CD4-positive, alpha-beta T cell treated with Interleukin-17A for 1 hour (primary cell): ENCODE measurements at regions not wholly inside any gene's neighbourhood (a gene's known extent, or its start where the extent isn't known, plus 50 kb on each side); places are given as distances from the start of the nearest gene placed in this dataset.

Experiments
- DNase-seq: peaks from one replicate; pipeline ENCODE4 v3.0.0-alpha.2; 2020

GRCh38 chr16:86286991-86287663 is 223.2 kb upstream of the FOXF1 start:
- DNase-seq, result no peak

GRCh38 chr16:86287664-86288201 is 222.6 kb upstream of the FOXF1 start:
- DNase-seq, result no peak

DNA sequence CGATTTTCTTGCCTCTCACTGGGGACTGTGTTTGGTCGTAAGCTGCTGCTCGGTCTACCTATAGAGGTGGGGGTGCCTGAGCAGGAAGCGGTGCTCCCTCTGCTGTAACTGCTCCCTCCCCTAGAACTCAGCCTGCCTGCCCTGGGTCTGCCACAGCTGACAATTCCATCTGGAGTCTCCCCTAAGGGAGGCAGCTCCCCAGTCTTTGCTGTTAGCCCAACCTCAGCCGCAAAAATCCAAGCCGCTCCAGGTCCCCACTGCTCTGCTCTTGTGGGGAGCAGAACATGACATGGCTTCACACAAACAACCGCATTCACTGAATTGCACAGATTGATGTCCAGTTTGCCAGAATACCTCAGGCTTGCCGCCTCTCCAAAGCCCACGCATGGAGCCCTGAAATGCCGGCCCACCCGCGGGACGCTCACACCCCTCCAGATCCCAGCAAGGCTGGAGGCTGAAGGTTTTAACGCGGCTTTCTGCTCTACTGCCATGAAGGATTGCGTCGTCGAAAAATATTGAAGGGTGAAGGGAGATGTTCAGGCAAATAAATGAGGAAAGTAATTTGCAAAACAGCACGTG is 221.5 kb upstream of the FOXF1 start:
- DNase-seq, result no peak

- no peak for DNase-seq
Observed at GRCh38 chr16:86289304-86289703, 221.0 kb upstream of the FOXF1 start.

DNA sequence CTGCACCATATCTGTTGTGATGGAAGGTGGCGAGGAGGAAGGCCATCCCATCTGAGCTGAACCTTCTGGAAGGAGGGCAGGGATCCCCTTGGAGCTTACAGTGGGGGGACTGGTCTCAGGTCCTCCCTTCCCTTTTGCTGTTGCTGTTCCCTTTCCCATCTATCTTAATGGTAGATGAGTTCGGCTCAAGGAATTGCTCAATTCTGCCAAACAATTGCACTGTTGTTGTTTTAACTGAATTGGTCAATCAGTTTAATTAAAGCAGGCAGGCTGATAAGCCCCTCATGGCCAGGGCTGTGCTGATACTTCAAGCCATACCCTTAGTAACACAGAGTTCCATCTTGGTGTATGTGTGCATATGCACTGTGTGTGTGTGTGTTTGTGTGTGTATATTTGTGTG is 220.4 kb upstream of the FOXF1 start:
- DNase-seq, result no peak

- DNase-seq, result no peak
Observed at GRCh38 chr16:86291491-86291890, 218.8 kb upstream of the FOXF1 start.

- DNase-seq, result no peak
Observed at GRCh38 chr16:86292171-86292775, 218.1 kb upstream of the FOXF1 start.

DNA sequence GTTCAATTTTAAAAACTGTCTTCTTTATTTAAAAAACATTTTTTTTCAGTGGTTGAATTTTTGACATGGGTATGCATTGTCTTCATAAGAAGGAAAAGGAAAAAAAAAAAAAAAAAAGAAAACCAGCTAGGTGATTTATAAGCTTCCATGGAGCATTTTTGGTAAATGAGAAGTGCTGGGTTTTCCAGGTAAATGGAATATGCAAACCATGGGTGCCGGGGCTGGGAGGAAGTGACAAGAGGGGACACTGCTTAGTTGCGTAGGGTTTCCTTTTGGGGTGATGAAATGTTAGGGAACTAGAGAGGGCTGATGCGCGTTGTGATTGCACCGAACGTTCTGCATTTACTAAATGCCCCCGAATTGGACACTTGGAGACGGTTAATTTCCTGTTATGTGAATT is 217.4 kb upstream of the FOXF1 start:
- DNase-seq, result no peak

DNA sequence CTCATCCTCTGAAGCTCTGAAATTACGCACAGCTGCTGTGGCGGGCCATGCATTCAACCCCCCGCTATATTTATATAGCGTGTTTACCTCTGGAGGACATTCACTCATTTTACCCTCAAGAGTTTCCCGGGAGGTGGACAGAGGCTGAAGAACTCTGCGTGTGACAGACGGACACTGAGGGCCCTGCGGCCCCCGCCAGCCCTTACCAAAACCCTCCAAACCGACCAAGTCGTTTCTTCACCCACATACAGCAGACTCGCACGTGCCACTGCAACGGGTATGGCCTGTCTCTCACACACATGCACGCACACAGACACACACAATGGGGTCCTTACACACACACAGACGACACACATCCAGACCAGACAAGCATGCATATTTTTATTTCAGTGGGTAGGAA is 216.4 kb upstream of the FOXF1 start:
- no peak for DNase-seq

DNA sequence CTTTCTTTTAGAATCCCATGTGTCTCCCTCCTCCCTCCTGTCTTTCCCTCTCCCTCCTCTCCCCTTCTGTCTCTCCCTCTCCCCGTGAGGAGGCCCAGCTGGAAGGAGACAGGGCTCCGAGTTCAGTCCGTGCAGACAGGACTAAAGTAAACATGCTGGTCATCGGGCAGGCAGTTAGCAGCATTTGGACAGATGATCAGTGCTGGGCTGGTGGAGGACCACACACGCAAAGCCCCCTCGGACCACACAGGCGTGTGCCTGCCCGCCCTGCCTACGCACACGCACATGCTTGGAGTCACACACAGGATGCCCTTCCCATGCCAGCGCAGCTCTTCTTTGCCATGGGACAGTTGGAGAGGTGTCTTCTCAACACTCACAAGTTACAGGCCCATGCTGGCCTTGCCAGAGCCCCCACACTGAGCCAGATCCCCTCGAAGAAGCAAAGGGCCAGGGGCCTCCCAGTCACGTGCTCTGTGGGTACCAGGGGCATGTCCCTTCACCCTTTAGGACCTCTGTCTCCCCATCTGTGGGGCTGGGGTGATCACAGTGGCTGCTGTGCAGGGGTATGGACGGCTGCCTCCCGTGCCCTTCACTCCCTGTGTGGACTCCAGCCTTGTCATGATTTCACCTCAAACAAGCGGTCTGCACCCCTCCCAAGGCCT is 215.7 kb upstream of the FOXF1 start:
- DNase-seq, result no peak

DNA sequence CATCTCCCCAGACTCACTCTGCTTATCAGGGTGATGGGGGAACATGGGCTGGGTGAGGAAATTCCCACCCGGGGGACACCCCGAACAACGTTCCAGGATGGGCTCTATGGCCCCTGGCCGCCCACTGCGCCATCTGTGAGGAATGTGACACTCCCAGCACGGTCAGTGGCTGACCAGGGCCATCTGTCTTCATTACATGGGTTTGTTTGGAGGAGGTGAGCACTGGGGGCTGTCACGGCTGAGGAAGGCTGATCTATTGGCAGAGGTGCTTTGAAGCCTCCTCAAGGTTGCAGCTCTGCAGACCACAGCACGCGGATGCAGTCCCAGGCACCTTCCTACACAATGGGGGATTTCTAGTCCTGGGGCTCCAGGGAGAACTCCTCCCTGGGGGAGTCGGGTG is 214.1 kb upstream of the FOXF1 start:
- no peak for DNase-seq

- DNase-seq, result no peak
Observed at GRCh38 chr16:86297391-86297790, 212.9 kb upstream of the FOXF1 start.

GRCh38 chr16:86297866-86298757 is 212.2 kb upstream of the FOXF1 start:
- no peak for DNase-seq

- no peak for DNase-seq
Observed at GRCh38 chr16:86298758-86299134, 211.6 kb upstream of the FOXF1 start.

GRCh38 chr16:86299882-86300610 is 210.3 kb upstream of the FOXF1 start:
- DNase-seq, result no peak

- DNase-seq, result no peak
Observed at GRCh38 chr16:86300746-86301481, 209.4 kb upstream of the FOXF1 start.

DNA sequence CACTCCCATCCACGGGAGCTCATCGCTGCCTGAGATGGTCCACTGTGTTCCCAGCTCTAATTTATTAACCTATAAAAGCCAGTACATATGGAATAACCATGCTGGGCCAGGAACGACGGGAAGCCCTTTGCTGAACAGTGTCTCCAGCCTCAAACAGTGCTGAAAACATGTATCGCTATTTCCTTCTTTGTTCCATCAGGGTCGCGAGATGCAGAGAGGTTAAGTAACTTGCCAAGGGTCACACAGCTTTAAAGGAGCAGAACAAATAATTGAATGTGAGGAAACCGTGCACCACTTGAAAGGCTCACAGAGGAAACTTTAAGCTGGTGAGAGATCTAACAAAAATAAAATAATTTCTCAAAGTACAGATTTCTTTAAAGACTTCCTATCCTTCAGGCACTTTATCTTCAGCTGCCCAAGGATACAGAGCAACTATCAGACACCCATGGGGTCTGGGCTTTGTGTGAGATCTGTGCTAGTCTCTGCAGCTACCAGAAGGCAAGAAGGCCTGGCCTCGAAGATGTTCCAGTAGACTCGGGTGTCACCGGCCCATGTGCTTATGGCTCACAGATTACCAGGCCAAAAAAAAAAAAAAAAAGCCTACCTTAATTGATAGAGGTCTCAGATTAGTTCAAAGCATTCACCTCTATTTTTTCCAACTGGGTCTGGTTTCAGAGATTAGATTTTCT is 207.8 kb upstream of the FOXF1 start:
- no peak for DNase-seq

- no peak for DNase-seq
Observed at GRCh38 chr16:86303787-86304678, 206.3 kb upstream of the FOXF1 start.

- DNase-seq, result no peak
Observed at GRCh38 chr16:86304868-86305267, 205.5 kb upstream of the FOXF1 start.

DNA sequence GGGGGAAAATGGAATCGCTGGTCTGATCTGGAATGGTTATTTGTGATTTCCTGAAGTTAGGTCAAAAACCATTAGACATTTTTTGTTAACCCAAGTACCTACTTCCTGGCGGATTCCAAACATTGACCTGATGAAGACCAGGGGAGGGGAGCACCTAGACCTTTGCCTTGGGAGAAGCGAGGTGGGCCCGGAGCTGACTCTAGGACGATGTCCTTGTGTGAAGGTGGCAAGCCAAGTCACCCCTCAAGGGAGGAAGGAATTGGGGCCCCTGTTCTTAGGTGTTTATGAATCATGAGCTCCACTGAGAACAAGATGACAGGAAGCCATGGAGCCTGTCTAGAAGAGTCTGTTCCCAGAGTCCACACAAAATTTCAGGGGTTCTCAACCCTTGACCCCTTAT is 204.9 kb upstream of the FOXF1 start:
- no peak for DNase-seq
